ENCODE measurements at regions not wholly inside any gene's neighbourhood (a gene's known extent, or its start where the extent isn't known, plus 50 kb on each side); places are given as distances from the start of the nearest gene placed in this dataset.

- TF ChIP-seq ZC3H10 (CRISPR knock-in tag; IDR thresholded peaks at IDR 0.05) (no peak), ARNTL (CRISPR knock-in tag; IDR thresholded peaks at IDR 0.05; ENCODE audit: borderline replicate concordance, low read depth) (no peak), CSRNP3 (CRISPR knock-in tag; IDR thresholded peaks at IDR 0.05) (no peak), SNAI2 (CRISPR knock-in tag; IDR thresholded peaks at IDR 0.05) (no peak), POU6F1 (CRISPR knock-in tag; IDR thresholded peaks at IDR 0.05; ENCODE audit: borderline replicate concordance, low read depth) (no peak), ZFP3 (CRISPR knock-in tag; IDR thresholded peaks at IDR 0.05) (no peak), PATZ1 (CRISPR knock-in tag; IDR thresholded peaks at IDR 0.05; ENCODE audit: borderline replicate concordance) (no peak), RARB (CRISPR knock-in tag; IDR thresholded peaks at IDR 0.05) (no peak), BACH2 (CRISPR knock-in tag; IDR thresholded peaks at IDR 0.05; ENCODE audit: borderline replicate concordance) (no peak)
These were observed 139.3 kb upstream of the SLIT3 start for GRCh38 chr5:169440107-169440705.
